Forelimb muscle (tissue), 1 donor: ENCODE measurements at regions not wholly inside any gene's neighbourhood (a gene's known extent, or its start where the extent isn't known, plus 50 kb on each side); places are given as distances from the start of the nearest gene placed in this dataset.
"Not testable (repeated sequence)": the region's sequence is repeated elsewhere in the genome, so short reads cannot be mapped to it uniquely, and the experiment has no call there.

Experiments used
- DNase-seq: peaks from one replicate; pipeline ENCODE4 v3.0.0-alpha.2; 2013; ENCODE audit warnings: low read depth

DNA sequence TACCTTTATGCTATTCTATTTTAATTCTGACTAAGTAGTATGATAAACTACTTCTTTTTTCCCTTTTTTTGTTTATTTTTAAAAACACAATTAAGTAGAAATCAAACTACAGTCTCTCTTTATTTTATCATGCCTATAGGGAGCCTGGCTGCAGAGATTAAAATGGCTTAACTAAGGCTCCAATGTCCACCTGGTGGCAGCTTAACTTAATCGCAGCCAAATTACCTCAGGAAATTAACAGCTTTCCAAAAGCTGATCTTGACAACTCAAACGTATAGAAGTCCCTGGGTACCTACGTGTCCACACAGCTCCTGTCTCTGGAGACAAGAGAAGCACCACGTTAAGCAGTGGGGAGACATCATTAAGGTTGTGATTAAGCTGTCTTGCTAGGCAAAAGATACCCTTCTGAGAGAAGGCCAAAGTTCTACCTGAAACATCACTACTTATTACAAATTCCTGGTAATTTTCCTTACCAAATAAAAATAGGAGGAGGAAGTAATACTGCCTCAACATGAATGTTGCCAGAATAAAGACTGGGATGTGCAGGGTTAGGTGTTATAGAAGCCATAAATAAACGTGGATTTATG lies 63.2 kb upstream of the SNX19 start:
- DNase-seq: no peak

DNA sequence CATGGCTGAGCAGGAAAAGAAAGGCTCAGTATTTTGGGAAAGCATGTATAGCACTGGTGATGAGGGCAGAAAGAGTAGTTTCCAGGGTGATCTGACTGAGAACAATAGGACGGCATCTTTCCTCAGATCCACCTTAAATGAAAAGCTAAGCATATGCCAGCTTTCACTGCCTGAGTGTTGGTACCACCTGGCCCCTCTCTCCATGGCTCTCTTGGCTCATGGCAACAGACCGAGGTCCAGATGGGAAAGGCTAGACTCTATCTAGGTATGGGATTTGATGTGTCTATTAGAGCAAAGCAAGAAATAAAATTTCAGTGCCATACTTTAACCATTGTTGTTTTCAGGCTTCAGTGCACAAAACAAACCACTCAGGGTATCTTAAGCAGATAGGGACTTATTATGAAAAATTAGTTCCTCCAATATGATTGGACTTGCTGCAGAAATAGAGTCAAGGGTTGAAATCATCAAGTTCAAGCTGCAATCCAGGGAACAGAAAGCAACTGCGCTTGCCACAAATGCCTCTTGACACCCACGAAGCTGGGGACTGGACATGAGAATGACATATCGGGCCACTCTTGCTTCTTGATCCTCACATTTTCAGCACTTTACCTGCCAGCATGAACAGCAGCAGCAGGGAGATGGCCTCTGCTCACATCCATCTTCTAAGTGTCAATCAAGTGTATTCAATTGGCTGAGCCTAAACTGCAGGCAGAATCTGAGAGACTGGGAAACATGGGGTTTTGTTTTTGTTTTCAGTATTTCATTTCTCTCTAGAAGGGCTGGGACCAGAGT lies 64.0 kb upstream of the SNX19 start:
- DNase-seq: no peak

DNA sequence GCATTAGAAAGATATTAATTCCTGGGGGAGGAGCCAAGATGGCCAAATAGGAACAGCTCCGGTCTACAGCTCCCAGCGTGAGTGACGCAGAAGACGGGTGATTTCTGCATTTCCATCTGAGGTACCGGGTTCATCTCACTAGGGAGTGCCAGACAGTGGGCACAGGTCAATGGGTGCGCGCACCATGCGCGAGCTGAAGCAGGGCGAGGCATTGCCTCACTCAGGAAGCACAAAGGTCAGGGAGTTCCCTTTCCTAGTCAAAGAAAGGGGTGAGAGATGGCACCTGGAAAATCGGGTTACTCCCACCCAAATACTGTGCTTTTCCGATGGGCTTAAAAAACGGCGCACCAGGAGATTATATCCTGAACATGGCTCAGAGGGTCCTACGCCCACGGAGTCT lies 68.0 kb upstream of the SNX19 start:
- DNase-seq: not testable (repeated sequence)

DNA sequence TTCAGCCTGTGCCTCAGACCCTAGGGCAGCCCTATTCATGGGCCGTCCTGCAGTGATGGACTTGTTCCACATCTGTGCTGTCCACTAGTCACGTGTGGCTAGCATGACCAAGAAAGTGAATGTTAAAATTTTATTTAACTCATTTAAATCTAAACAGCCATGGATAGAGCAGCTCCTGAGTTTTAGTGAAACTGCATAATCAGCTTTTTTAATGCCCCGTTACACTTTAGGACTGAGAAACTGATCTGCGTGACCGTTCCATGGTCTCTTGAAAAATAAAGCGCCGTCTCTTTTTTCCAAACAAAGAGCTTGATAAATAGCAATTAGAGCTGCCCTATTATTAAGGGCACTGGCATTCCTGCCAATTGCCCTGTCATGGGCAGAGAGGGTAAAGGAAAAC lies 76.5 kb upstream of the SNX19 start:
- no peak for DNase-seq

DNA sequence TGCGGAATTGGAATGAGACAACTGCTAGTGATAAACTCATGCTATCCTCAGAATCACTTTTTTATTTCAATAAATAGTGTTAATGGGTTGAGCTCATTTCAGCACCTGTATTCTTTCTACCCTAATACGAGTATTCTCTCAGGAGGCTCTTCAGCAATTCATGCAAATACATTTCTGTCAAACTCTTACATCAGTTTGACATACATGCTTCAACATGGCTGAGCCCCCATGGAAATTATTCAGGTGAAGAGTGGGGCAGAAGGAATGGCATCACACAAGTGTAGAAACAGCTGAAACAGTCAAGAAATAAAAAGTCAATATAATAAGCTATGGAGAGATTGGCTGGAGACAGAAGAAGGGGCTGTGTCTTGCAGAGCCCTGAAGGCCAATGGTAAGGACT lies 77.8 kb upstream of the SNX19 start:
- no peak for DNase-seq

DNA sequence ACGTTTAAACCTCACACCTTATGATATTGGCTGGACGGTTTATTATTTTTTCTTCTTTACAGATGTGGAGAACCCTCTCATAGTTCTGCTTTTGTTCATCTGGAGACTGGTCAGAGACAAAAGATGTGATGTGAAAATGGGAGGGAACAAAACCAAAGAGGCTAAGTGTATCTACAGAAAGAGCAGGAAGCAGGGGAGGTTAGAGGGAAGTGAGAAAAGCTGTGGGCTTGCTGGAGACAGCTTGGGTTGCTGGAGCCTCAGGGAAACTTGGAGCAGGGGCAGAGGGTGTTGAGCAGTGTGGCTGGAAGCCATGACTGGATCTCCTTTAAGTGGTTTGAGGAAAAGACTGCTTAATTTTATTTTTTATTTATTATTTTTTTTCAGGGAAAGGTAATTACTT lies 79.0 kb upstream of the SNX19 start:
- DNase-seq: no peak

DNA sequence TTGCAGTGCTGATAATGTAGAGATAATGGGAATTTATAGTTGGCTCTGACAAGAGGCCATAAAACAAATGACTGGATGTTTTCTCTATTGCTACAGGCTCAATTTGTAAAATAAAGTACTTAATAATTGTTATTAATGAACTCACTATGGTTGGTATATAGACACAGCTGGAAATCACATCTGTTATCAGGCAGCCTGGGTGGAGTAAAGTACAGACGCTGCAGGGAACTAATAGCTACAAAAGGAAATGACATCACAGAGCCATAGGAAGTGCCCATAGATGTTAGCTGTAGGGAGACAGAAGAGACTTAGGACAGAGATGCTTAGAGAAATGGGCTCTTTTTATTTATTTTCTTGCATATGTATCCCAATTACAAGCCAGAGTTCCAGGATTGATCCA lies 81.0 kb upstream of the SNX19 start:
- DNase-seq: no peak

DNA sequence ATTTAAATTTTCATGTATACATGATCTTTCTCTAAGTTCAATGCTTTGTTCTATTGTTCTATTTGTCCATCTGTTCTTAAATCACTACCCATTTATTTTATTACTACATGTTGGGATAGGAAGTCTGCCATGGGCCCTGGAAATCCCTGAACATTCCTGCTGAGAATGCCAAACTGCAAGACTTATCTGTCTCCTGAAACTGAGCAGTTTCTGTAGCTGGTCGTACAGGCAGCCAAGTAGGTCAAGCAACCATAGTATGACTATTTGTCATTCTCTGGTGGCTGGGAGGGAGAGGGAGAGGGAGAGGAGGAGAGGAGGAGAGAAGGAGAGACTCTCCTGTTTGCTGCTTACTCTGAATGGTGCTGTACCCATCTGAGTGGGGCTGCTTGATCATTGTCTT lies 82.8 kb upstream of the SNX19 start:
- DNase-seq: no peak

DNA sequence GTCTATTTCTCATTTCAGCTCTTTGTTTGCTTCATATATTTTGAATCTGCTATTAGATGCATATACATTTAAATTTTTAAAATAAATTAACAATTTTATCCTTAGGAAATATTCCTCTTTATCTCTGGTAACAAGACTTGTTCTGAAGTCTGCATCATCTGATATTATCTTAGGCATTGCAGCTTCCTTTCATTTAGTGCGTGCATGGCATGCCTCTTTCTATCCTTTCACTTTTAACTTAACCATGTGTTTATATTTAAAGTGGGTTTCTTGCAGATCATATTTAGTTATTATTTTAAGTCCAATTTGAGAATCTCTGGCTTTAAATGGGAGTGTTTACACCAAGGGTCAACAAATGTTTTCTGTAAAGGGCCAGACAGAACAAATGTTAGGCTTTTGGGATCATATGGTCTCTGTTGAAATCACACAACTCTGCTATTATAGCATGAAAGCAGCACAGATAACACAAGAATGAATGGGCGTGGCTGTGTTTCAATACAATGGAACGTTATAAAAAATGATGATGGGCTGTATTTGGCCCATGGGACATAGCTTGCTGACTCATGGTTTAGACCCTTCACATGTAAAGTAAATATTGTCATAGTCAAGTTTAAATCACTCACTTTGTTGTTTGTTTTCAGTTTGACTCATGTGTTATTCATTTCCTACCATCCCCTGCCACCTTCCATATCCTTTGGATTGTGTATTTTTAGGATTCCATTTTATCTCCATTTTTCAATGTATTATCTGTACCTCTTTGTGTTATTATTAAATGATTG lies 83.9 kb upstream of the SNX19 start:
- DNase-seq: no peak

DNA sequence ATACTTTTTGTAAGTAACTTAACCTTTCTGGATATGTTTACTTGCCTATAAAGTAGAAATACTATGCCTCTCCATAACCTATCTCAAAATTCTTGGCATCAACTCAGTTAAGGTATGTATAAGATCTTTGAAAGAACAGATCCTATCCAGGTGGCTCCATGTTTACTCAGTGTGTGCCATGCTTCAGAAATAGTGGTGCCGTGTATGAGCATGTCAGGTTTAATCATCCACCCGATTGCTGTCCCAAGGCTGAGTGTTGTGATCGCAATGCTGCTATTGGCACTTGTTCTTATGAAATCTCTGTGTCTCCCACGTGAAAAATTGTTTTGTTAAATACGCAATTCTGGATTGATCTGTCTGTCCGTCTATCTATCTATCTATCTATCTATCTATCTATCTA lies 85.9 kb upstream of the SNX19 start:
- no peak for DNase-seq

DNA sequence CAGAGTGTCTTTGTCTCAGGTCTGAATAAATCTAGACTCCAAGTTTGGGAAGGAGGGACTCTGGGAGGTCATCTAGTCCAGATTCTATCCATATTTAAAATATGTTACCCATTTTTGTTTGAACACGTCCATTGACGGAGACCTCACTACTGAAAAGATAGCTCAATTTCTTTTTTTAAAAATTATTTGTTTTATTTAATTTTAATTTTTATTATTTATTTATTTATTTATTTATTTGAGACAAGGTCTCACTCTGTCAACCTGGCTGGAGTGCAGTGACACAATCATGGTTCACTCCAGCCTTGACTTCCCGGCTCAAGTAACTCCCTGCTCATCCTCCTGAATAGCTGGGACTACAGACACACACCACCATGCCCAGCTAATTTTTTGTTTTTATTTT lies 89.5 kb upstream of the SNX19 start:
- DNase-seq: no peak

DNA sequence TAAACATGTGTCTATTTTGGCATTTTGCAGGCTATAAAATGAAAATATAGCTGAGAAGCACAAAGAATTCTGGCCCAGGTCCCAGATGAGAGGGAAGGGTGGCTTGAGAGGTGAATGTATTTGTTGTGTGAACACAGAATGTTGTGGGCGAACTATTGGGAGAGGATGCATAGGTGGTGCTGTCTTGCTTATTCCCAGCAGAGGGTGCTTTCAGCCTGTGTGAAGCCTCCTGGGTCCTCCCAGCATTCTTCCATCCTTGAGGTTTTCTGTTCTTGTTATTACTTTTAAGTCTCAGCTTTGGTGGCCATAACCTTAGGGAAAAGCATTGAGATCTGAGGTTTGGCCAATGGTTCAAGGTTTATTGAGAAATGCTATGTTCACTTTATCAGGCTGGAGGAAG lies 108.7 kb upstream of the SNX19 start:
- DNase-seq: no peak

DNA sequence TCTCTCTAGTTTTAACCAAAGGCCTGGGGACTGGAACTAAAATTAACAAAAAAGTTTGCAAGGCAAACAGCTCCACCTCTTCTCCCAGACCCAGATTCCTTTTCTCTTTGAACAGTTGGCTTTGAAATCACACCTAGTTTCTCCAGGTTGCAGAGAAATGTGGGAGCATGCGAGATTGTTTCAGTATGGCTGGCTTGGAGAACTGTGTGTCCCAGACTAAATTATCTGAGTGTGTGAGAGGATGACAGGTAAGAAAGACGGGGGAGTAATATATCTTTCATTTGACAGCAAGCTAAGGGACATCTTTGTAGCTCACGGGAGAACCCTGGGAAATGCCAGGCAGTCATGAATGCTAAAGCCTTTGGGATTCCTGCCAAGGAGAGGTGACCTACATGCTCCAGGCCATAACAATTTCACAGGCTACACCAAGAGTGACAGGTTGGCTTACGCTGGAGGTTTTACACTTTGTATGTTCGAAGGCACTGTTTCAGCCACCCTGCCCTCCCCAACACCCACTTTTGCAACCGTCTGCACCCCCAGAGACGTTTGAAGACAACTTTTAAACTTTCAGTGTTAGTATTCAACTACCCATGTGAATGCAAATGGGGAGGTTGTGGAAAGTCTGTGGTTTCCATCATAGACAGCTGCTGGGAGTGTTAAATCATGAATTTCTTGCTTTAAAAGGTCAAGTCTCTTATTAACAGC lies 109.3 kb upstream of the SNX19 start:
- no peak for DNase-seq

DNA sequence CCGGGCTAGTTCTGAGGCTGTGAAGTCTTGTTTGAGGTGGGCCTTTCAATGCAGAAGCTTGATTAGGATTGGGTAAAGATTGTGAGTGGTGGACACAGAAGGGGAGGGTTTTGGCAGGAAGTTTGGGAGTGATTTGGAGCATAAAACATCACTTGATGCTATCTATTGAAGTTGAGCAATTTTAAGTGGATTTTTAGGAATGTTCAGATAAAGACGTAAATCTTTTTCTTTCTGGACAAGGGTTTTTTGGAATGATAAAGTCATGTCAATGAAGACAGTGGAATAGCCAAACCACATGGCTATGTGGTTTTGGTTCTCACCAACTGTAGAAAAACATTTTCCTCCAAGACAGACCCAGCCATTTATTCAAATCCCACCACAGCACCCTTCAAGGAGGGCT lies 111.2 kb upstream of the SNX19 start:
- DNase-seq: no peak

DNA sequence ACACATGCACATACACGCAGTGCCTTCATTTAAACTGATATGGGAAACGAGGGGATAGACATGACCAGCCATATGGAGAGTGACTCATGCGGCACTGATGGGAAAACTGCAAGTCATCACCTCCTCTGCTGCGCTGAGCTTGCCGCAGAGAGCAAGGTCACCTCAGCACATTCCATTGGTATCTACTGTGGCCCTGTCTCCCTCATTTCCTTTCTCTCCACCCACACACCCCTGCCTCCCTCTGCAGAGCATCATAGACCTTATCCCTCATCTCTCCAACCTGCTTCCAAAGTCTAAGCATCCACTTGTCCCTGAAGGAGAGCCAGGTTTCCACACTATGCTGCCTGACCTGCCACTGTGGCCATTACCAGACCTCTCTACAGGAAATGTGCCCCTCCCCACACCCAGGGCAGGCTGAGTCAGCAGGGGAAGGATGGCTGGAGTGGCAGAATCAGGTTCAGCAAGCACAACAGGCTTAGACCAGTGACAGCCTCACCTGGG lies 116.9 kb upstream of the SNX19 start:
- DNase-seq: no peak

DNA sequence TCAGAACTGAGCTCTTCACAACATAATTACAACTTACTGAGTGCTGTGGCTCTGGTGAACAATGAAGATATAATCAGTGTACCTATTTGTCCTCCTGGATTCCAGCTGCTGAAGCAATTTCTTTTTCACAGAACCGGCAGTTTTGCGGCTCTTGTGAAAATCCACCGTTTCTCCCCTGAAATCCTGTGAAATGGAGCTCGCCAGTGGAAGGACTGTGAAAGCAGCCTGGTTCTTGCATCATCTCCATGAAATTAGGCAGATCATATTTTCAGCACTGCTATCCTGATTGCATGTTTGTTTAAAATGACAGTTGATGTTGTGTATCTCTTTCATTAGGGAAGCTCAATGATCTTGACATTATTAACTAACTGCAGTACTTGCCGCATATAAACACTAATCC lies 120.2 kb upstream of the SNX19 start:
- no peak for DNase-seq

DNA sequence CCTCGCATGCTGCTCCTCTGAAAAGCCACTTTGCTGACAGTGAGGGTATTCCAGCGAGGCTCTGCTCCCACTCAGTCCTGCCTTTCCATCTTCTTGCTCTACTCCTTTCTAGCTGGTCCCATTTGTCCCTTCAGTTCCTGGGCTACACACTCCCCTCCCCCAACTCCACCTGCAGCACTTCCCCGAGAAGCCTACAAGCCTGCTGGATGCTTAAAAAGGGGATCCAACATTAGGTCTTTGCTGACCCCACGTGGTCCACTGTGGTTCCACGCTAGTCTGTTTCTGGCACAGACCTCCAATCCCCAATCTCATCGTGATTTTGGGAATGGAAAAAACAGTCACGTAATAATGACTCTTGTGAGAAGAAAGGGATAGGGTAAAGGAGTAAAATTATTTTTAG lies 121.6 kb upstream of the SNX19 start:
- no peak for DNase-seq

DNA sequence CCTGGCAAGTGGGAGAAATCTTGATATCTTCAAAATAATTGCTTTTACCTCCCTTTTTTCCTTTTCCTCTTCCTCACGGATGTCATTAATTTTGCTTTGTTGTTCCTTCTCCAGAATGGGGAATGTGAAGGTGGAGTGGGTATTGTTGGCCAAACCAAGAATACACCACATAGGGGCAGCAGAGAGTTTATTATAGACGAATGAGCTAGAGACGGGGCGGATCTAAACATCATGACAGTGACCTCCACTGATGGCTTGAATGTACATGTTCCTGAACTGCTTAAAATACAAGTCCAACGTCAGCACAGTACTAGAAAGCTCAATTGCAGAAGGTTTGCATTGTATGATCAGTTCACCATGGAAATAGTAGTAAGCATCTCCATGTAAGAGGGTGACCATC lies 122.3 kb upstream of the SNX19 start:
- DNase-seq: no peak

DNA sequence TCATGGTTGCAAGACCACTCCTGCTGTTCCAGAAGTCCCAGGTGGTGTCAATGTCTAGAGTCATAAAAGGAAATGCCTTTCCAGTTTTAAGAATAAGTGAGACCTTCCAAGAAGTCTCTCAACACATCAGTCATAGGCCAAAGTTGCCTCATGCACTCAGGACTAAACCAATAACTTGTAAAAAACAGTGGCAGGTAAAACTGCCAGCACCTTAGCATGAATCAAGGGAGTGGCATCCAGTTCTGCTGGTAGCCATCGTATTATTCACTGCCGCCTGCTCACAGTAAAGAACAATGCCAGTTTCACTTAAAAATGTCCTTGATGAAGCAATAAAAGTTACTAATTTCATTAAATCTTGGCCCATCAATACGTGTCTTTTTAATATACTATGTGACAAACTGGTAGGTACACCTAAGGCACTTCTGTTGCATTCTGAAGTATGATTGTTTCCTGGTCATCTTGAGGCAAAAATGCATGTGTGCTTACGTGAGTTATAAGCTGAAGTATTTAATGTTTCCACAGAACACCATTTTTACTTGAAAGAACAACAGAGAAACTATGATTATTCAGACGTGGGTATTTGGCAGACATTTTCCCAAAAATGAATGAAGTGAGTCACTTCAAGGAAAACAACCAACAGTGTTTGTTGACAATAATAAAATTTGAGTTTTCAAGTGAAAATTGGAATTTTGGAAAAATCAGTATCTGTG lies 125.2 kb upstream of the SNX19 start:
- DNase-seq: no peak

DNA sequence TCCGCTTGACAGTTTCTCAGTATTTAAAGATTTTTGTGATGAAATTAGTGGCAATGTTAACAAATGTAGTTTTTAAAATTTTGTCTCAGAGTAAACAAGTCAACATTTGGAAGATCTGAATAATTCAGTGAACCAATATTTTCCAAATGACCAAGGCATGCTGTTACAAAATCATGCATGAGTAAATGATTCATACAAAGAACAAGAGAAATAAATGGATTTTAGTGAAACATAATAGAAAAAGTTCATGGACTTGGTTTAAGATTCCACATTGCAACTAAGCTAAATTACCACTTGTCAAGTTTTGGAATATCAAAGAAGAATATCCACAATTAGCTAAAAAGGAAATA lies 125.7 kb upstream of the SNX19 start:
- no peak for DNase-seq

DNA sequence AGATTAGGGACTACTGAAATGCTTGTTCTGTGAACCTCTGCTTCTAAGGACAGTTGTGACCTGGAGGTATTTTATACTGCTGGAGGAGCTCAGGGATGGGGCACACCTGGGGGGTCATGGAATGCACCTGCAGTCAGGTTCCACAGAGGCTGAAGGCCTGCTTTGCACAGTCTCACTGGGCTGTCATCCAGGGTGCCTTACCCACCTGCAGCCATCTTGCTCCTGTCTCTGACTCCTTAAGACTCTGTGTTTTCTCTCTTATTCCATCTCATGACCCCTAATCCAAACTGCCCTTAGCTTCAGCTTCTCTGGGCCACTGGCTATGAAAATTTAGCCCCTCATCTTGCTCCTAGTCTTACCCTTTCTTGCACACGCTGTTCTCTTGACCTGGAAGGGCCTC lies 127.0 kb upstream of the SNX19 start:
- no peak for DNase-seq

DNA sequence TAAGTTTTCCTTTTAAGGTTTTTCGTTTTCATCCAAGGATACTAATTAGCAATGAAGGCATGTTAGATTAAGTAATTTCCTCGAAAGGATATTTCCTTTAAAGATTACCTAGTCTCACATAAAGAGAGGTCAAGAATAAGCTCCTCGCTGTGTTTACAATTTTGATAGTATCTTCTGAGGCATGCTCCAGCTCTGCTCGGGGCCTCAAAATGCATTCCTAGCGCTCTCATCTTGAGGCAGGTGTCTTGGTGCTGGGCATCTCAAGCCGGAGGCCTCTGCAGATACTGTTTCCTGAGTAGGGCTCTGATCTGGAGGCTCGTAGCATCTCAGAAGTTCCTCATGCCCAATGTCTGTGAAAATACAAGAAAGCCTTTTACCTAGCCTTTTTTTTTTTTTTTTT lies 128.6 kb upstream of the SNX19 start:
- no peak for DNase-seq
